Activated B cell treated with CpG ODN at 0.5 μM for 24 hours (primary cell): ENCODE measurements at regions not wholly inside any gene's neighbourhood (a gene's known extent, or its start where the extent isn't known, plus 50 kb on each side); places are given as distances from the start of the nearest gene placed in this dataset.

ENCODE experiments used
- ATAC-seq: fragments of 200-7000 bp; cut with Tn5 transposase; one replicate; pipeline ENCODE4 v1.10.0; 2021; ENCODE audit warnings: low read depth, mild to moderate bottlenecking, moderate library complexity
- CTCF ChIA-PET: fragments of 350-600 bp; sonication (Branson Sonifier 250); formaldehyde crosslinking; loops from one replicate; lab custom pipeline; 2021; ENCODE audit warnings: antibody characterized with exemption; lab: Charles Lee
- POLR2A ChIA-PET: fragments of 350-600 bp; sonication (Branson Sonifier 250); formaldehyde crosslinking; loops from one replicate; lab custom pipeline; 2021; ENCODE audit warnings: antibody characterized with exemption; lab: Charles Lee
- DNase-seq: peaks from one replicate; pipeline ENCODE4 v3.0.0; 2022
- H3K27ac Mint-ChIP-seq: one replicate; pipeline ENCODE4 v1.8.0; 2020; ENCODE audit warnings: mixed read lengths
- H3K27me3 Mint-ChIP-seq: one replicate; pipeline ENCODE4 v1.8.0; 2021; ENCODE audit warnings: mixed read lengths
- H3K36me3 Mint-ChIP-seq: one replicate; pipeline ENCODE4 v1.8.0; 2021; ENCODE audit warnings: low read depth, mixed read lengths
- H3K4me1 Mint-ChIP-seq: one replicate; pipeline ENCODE4 v1.8.0; 2021; ENCODE audit warnings: mixed read lengths
- H3K4me3 Mint-ChIP-seq: one replicate; pipeline ENCODE4 v1.8.0; 2020; ENCODE audit warnings: mild to moderate bottlenecking, mixed read lengths
- H3K9me3 Mint-ChIP-seq: one replicate; pipeline ENCODE4 v1.8.0; 2020; ENCODE audit warnings: mixed read lengths
- intact Hi-C: fragments of 100-400 bp; cut with micrococcal nuclease; formaldehyde crosslinking; loops from one replicate; pipeline ENCODE4 v1.15.1; 2024
- TF ChIP-seq, protein P1 (sequence below): fragments of 200-600 bp; IDR thresholded peaks from one replicate; pipeline ENCODE4 v1.8.0; 2022; ENCODE audit warnings: antibody characterized with exemption, mild to moderate bottlenecking

DNA sequence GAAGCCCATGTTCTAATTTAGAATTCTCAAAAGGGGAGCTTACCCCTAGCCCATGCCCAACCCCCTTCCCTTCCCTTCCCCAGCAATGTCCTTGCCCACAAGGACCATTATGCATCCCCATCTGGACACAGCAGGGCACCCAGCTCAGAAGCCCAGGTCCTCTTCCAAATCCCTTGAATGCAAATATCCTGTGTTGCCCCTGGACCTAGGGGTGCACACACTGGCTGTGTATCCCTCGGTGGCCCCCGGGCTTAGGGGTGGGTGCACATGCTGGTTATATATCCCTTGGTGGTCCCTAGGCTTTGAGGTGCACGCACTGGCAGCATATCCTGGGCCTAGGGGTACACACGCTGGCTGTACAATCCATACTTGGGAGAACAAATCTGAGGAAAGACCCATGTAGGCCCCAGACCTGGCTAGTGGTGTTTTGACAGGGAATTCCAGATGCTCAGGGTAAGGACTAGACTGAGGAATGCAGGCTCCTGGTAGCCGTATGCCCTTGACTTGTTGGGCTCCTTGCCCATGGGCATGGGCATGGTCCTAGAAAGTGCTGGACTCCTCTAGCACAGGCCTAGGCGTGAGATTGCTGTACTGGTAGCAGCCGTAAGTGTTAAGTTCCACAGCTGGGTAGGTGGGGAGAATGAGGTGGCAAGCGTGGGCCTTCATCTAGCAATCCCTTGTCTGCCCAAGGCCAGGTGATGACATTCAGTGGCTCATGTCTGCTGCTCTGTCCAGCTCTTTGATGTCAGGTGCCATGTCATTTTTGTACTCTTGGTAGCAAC is 222.4 kb downstream of the OPA1 start:
- DNase-seq (no peak), ATAC-seq (no peak)
- TF ChIP-seq, protein P1, sequence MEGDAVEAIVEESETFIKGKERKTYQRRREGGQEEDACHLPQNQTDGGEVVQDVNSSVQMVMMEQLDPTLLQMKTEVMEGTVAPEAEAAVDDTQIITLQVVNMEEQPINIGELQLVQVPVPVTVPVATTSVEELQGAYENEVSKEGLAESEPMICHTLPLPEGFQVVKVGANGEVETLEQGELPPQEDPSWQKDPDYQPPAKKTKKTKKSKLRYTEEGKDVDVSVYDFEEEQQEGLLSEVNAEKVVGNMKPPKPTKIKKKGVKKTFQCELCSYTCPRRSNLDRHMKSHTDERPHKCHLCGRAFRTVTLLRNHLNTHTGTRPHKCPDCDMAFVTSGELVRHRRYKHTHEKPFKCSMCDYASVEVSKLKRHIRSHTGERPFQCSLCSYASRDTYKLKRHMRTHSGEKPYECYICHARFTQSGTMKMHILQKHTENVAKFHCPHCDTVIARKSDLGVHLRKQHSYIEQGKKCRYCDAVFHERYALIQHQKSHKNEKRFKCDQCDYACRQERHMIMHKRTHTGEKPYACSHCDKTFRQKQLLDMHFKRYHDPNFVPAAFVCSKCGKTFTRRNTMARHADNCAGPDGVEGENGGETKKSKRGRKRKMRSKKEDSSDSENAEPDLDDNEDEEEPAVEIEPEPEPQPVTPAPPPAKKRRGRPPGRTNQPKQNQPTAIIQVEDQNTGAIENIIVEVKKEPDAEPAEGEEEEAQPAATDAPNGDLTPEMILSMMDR, result no peak
- H3K4me3 Mint-ChIP-seq, result no peak overlapping the region
- no peaks in the 10 kb centered on the region for H3K4me1 Mint-ChIP-seq
- ChIA-PET CTCF (no interaction called here), POLR2A (no interaction called here)
- peaks cover 11% of the 10 kb centered on the region for H3K27me3 Mint-ChIP-seq
- no peaks in the 10 kb centered on the region for H3K36me3 Mint-ChIP-seq
- intact Hi-C loops, result no loop called here
- no peak overlapping the region for H3K27ac Mint-ChIP-seq
- H3K9me3 Mint-ChIP-seq, result no peaks in the 10 kb centered on the region

DNA sequence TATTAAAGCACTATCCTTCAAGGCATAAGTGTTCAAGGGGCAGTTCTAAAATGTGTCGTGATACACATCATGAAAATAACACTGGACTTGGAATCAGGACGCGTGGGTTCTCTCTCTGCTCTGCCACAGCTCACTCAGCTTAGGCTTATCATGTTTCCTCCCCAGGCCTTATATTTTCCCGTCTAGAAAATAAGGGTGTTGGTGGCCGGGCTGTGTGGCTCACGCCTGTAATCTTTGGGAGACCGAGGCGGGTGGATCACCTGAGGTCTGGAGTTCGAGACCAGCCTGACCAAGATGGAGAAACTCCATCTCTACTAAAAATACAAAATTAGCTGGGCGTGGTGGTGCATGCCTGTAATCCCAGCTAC is 223.0 kb downstream of the OPA1 start:
- Mint-ChIP-seq H3K9me3 (no peaks in the 10 kb centered on the region), H3K36me3 (no peaks in the 10 kb centered on the region), H3K4me1 (no peaks in the 10 kb centered on the region), H3K27me3 (peaks cover 13% of the 10 kb centered on the region), H3K4me3 (no peak overlapping the region), H3K27ac (no peak overlapping the region)
- ChIA-PET POLR2A (no interaction called here), CTCF (no interaction called here)
- DNase-seq (no peak), ATAC-seq (no peak)
- TF ChIP-seq, protein P1, result no peak
- intact Hi-C loops, result no loop called here

DNA sequence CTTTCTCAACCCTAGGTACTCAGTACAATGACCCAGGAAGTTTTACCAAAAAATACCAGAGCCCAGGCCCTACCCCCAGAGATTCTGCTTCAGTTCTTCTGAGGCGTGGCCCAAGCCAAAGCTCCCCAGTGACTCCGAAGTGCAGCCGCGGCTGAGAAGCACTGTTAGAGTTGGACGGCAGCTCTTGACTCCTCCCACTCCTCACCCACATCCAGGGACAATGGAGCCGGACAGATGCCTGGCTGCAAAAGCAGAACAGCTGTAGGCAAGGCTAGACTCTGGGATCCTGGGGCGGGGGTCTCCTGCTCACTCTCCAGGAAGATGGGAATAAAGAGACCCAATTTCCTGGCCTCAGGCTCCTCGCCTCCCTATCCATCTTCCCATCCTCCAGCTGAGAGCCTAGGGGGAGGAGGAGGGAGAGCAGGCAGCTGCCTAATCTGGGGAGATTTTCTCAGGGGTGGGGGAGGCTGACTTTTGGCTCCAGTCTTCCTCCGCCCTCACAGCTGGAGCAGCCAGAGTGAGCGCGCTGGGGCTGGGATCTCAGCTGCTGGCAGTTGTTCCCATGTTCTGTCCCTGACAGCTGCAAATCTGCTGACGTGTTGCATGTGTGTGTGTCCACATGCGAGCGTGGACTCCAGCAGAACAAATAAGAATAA is 223.8 kb downstream of the OPA1 start:
- POLR2A ChIA-PET, result no interaction called here
- intact Hi-C loops, result no loop called here
- Mint-ChIP-seq H3K4me1 (no peaks in the 10 kb centered on the region), H3K27ac (no peak overlapping the region), H3K9me3 (no peaks in the 10 kb centered on the region), H3K27me3 (peaks cover 10% of the 10 kb centered on the region), H3K36me3 (no peaks in the 10 kb centered on the region), H3K4me3 (no peak overlapping the region)
- ATAC-seq (no peak), DNase-seq (no peak)
- CTCF ChIA-PET, result no interaction called here
- TF ChIP-seq, protein P1, result no peak

DNA sequence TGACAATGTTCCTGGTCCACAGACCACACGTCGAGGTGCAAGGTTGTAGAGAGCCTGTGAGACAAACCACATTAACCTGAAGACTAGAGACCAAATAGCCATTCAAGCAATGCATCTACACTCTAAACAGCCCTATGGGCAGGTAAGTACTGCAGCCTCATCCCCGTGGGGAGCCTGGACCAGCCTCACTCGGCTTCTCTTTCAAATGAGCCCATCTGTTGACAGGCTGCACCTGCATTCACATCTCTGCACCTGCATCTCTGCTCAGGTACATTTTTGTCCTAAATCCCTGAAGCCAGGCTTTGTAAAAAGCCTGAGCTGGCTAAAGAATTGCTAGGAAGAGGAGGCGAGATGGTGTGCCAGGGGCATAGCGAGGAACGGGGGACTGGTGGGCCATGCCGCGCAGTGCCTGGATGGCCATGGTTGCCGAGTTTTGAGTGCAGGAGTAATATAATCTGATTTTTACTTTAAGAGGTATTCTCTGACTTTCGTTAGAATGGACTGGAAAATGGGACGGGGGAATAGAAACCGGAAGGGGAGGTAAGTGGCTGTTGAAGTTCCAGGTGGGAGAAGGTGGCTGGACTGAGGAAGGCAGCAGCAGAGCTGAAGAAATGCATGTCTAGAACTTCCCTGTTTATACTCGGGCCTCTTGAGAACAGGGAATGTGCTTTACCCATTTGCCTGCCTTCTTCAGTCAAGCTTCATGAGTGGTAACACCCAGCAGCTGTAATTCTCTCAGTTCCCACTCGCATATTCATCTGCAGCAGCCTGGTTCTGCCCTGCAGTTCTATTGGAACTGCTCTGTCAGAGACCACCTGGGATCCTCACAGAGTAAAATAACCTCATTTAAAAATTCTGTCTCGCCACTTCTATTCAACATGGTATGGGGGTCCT is 226.4 kb downstream of the OPA1 start:
- ChIA-PET CTCF (no interaction called here), POLR2A (no interaction called here)
- no peaks in the 10 kb centered on the region for H3K4me1 Mint-ChIP-seq
- DNase-seq (no peak), ATAC-seq (no peak)
- H3K36me3 Mint-ChIP-seq, result no peaks in the 10 kb centered on the region
- no peaks in the 10 kb centered on the region for H3K9me3 Mint-ChIP-seq
- peaks cover 6% of the 10 kb centered on the region for H3K27me3 Mint-ChIP-seq
- H3K4me3 Mint-ChIP-seq, result no peak overlapping the region
- intact Hi-C loops, result no loop called here
- no peak overlapping the region for H3K27ac Mint-ChIP-seq
- TF ChIP-seq, protein P1, result no peak
